Endothelial cell (in vitro differentiated cells): ENCODE measurements at regions not wholly inside any gene's neighbourhood (a gene's known extent, or its start where the extent isn't known, plus 50 kb on each side); places are given as distances from the start of the nearest gene placed in this dataset.

Experiments
- DNase-seq: peaks from one replicate; pipeline ENCODE4 v3.0.0; 2021; ENCODE audit warnings: low spot score
- H3K27ac Mint-ChIP-seq: one replicate; pipeline ENCODE4 v1.8.0; 2021; ENCODE audit warnings: mixed read lengths, inconsistent platforms; ENCODE audit not compliant: unreplicated experiment
- H3K27me3 Mint-ChIP-seq: one replicate; pipeline ENCODE4 v1.8.0; 2021; ENCODE audit warnings: mild to moderate bottlenecking, moderate library complexity, mixed read lengths, inconsistent platforms; ENCODE audit not compliant: unreplicated experiment
- H3K36me3 Mint-ChIP-seq: one replicate; pipeline ENCODE4 v1.8.0; 2021; ENCODE audit warnings: mild to moderate bottlenecking, low read depth, mixed read lengths, inconsistent platforms; ENCODE audit not compliant: unreplicated experiment
- H3K4me1 Mint-ChIP-seq: one replicate; pipeline ENCODE4 v1.8.0; 2021; ENCODE audit warnings: mild to moderate bottlenecking, mixed read lengths, inconsistent platforms; ENCODE audit not compliant: unreplicated experiment
- H3K4me3 Mint-ChIP-seq: one replicate; pipeline ENCODE4 v1.8.0; 2021; ENCODE audit warnings: mild to moderate bottlenecking, mixed read lengths, inconsistent platforms; ENCODE audit not compliant: unreplicated experiment
- H3K9me3 Mint-ChIP-seq: one replicate; pipeline ENCODE4 v1.8.0; 2021; ENCODE audit warnings: mixed read lengths, inconsistent platforms; ENCODE audit not compliant: unreplicated experiment
- TF ChIP-seq, protein P1 (sequence below): fragments of 200-600 bp; sonication (generic); IDR thresholded peaks from one replicate; pipeline ENCODE4 v1.5.0; 2021; ENCODE audit warnings: antibody characterized with exemption; ENCODE audit not compliant: unreplicated experiment

GRCh38 chr2:51469102-51469501, 437.2 kb upstream of the NRXN1 start:
- Mint-ChIP-seq H3K4me1 (no peaks in the 10 kb centered on the region), H3K27ac (no peak overlapping the region), H3K4me3 (no peak overlapping the region), H3K27me3 (no peaks in the 10 kb centered on the region), H3K9me3 (no peaks in the 10 kb centered on the region), H3K36me3 (no peaks in the 10 kb centered on the region)
- TF ChIP-seq, protein P1, sequence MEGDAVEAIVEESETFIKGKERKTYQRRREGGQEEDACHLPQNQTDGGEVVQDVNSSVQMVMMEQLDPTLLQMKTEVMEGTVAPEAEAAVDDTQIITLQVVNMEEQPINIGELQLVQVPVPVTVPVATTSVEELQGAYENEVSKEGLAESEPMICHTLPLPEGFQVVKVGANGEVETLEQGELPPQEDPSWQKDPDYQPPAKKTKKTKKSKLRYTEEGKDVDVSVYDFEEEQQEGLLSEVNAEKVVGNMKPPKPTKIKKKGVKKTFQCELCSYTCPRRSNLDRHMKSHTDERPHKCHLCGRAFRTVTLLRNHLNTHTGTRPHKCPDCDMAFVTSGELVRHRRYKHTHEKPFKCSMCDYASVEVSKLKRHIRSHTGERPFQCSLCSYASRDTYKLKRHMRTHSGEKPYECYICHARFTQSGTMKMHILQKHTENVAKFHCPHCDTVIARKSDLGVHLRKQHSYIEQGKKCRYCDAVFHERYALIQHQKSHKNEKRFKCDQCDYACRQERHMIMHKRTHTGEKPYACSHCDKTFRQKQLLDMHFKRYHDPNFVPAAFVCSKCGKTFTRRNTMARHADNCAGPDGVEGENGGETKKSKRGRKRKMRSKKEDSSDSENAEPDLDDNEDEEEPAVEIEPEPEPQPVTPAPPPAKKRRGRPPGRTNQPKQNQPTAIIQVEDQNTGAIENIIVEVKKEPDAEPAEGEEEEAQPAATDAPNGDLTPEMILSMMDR, result no peak
- DNase-seq, result no peak

DNA sequence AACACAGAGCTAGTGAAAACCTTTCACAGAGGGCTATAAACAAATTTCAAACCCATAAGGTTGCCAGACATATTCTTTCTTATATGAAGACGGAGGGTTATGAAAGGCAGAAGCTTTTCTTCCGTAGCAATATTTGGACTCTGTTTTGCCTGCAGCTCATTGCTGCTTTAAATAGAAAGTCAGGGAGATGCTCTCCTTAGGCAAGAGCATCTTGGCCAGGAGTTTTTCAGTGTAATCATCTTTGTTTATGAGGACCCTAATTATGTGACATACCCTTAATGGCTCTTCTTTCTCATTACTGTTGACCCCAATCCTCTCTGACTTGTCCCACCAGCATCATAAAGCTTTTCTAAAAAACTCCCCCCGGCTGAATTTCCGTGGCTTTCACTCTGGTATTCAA, 433.4 kb upstream of the NRXN1 start:
- H3K4me1 Mint-ChIP-seq, result no peaks in the 10 kb centered on the region
- H3K9me3 Mint-ChIP-seq, result no peaks in the 10 kb centered on the region
- DNase-seq, result no peak
- TF ChIP-seq, protein P1, result no peak
- no peak overlapping the region for H3K4me3 Mint-ChIP-seq
- H3K27ac Mint-ChIP-seq, result no peak overlapping the region
- H3K36me3 Mint-ChIP-seq, result no peaks in the 10 kb centered on the region
- no peaks in the 10 kb centered on the region for H3K27me3 Mint-ChIP-seq

DNA sequence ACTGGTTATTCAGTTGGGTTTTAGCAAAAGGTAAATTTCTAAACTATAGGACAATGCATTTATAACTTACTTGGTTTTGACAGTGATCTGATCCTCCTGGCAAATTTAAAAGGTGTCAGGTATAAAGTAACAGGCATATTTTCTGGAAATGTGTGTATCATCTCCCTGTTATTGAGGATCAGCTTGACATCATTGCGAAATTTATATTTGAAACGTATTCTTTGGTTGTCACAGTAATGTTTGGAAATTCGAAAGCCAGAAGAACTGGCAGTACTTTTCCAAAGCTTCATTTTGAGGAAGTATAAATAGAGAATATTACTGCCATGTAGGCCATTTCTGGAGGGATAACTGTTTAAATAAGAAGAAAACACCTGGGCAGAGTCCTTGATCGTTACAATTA, 422.2 kb upstream of the NRXN1 start:
- TF ChIP-seq, protein P1, result no peak
- Mint-ChIP-seq H3K9me3 (no peaks in the 10 kb centered on the region), H3K27me3 (no peaks in the 10 kb centered on the region), H3K36me3 (no peaks in the 10 kb centered on the region), H3K4me1 (no peaks in the 10 kb centered on the region), H3K4me3 (no peak overlapping the region), H3K27ac (no peak overlapping the region)
- DNase-seq, result no peak

GRCh38 chr2:51448911-51449310, 417.0 kb upstream of the NRXN1 start:
- no peaks in the 10 kb centered on the region for H3K4me1 Mint-ChIP-seq
- no peak overlapping the region for H3K4me3 Mint-ChIP-seq
- no peaks in the 10 kb centered on the region for H3K9me3 Mint-ChIP-seq
- H3K27ac Mint-ChIP-seq, result no peak overlapping the region
- no peaks in the 10 kb centered on the region for H3K36me3 Mint-ChIP-seq
- TF ChIP-seq, protein P1, result no peak
- H3K27me3 Mint-ChIP-seq, result no peaks in the 10 kb centered on the region
- no peak for DNase-seq

GRCh38 chr2:51441786-51442185, 409.9 kb upstream of the NRXN1 start:
- DNase-seq, result no peak
- Mint-ChIP-seq H3K9me3 (no peaks in the 10 kb centered on the region), H3K36me3 (no peaks in the 10 kb centered on the region), H3K27me3 (peaks cover 1% of the 10 kb centered on the region), H3K27ac (no peak overlapping the region), H3K4me1 (no peaks in the 10 kb centered on the region), H3K4me3 (no peak overlapping the region)
- TF ChIP-seq, protein P1, result no peak
